Amygdala (tissue), 56 donors: ENCODE measurements at regions not wholly inside any gene's neighbourhood (a gene's known extent, or its start where the extent isn't known, plus 50 kb on each side); places are given as distances from the start of the nearest gene placed in this dataset.

Experiments
- DNase-seq, 56 donors: peaks; one replicate each; lab custom pipeline; 2025; lab: John Stamatoyannopoulos, UW

- no peak for DNase-seq
Measured at GRCh38 chr12:60830381-60830780, 1234.6 kb downstream of the SLC16A7 start.

- DNase-seq = no peak
Measured at GRCh38 chr12:60832290-60832689, 1236.5 kb downstream of the SLC16A7 start.

GRCh38 chr12:60834372-60834771 lies 1238.5 kb downstream of the SLC16A7 start:
- no peak for DNase-seq

- no peak for DNase-seq
Measured at GRCh38 chr12:60834806-60835205, 1239.0 kb downstream of the SLC16A7 start.

- no peak for DNase-seq
Measured at GRCh38 chr12:60836651-60837050, 1240.8 kb downstream of the SLC16A7 start.

- no peak for DNase-seq
Measured at GRCh38 chr12:60842181-60842580, 1246.4 kb downstream of the SLC16A7 start.

- DNase-seq = no peak
Measured at GRCh38 chr12:60844101-60844500, 1248.3 kb downstream of the SLC16A7 start.

GRCh38 chr12:60844875-60845274 lies 1249.0 kb downstream of the SLC16A7 start:
- no peak for DNase-seq

- DNase-seq = no peak
Measured at GRCh38 chr12:60845696-60846095, 1249.9 kb downstream of the SLC16A7 start.

- no peak for DNase-seq
Measured at GRCh38 chr12:60847281-60847680, 1251.5 kb downstream of the SLC16A7 start.

- no peak for DNase-seq
Measured at GRCh38 chr12:60849723-60850122, 1253.9 kb downstream of the SLC16A7 start.

GRCh38 chr12:60853407-60853806 lies 1257.6 kb downstream of the SLC16A7 start:
- no peak for DNase-seq

GRCh38 chr12:60863421-60863820 lies 1267.6 kb downstream of the SLC16A7 start:
- no peak for DNase-seq

- no peak for DNase-seq
Measured at GRCh38 chr12:60872219-60872618, 1276.4 kb downstream of the SLC16A7 start.

GRCh38 chr12:60872850-60873713 lies 1277.3 kb downstream of the SLC16A7 start:
- no peak for DNase-seq

GRCh38 chr12:60874091-60874490 lies 1278.3 kb downstream of the SLC16A7 start:
- DNase-seq = no peak

- DNase-seq = no peak
Measured at GRCh38 chr12:60920841-60921495, 1325.1 kb downstream of the SLC16A7 start.

GRCh38 chr12:60921541-60921940 lies 1325.7 kb downstream of the SLC16A7 start:
- DNase-seq = no peak

GRCh38 chr12:60926256-60926655 lies 1330.4 kb downstream of the SLC16A7 start:
- DNase-seq = no peak

GRCh38 chr12:60930151-60930550 lies 1330.1 kb upstream of the USP15 start:
- DNase-seq = no peak

GRCh38 chr12:60935981-60936761 lies 1324.0 kb upstream of the USP15 start:
- DNase-seq = no peak
